AG09309 (cell line): ENCODE measurements at regions not wholly inside any gene's neighbourhood (a gene's known extent, or its start where the extent isn't known, plus 50 kb on each side); places are given as distances from the start of the nearest gene placed in this dataset.

ENCODE experiments used
- DNase-seq: peaks from one replicate; pipeline ENCODE4 v3.0.0-alpha.2; 2010; ENCODE audit warnings: low read depth
- H3K4me3 ChIP-seq: 2 replicates; pipeline ENCODE4 v1.5.1; 2011; ENCODE audit warnings: mild to moderate bottlenecking, low read depth, low read length, moderate library complexity; ENCODE audit not compliant: control insufficient read depth
- CTCF ChIP-seq: IDR thresholded peaks from 2 replicates; pipeline ENCODE4 v1.5.1; 2011; ENCODE audit warnings: mild to moderate bottlenecking, low read depth, low read length, inconsistent platforms; ENCODE audit not compliant: insufficient read depth, control insufficient read depth; ENCODE audit errors: missing control alignments

GRCh38 chr2:2714408-2714807 lies 383.3 kb upstream of the MYT1L start:
- no peak for DNase-seq
- no peak for TF ChIP-seq CTCF
- H3K4me3 ChIP-seq: no peak overlapping the region

GRCh38 chr2:2709431-2709770 lies 378.3 kb upstream of the MYT1L start:
- no peak for DNase-seq
- no peak for TF ChIP-seq CTCF

GRCh38 chr2:2708575-2709430 lies 377.7 kb upstream of the MYT1L start:
- no peak overlapping the region for H3K4me3 ChIP-seq
- no peak for TF ChIP-seq CTCF
- no peak for DNase-seq

More at GRCh38 chr2:2709431-2709770, 378.3 kb upstream of the MYT1L start:
- no peak overlapping the region for H3K4me3 ChIP-seq

GRCh38 chr2:2707206-2707991 lies 376.3 kb upstream of the MYT1L start:
- DNase-seq: no peak
- no peak for TF ChIP-seq CTCF
- H3K4me3 ChIP-seq: no peak overlapping the region

- no peak overlapping the region for H3K4me3 ChIP-seq
- no peak for TF ChIP-seq CTCF
- no peak for DNase-seq
Measured at GRCh38 chr2:2706306-2706705, 375.2 kb upstream of the MYT1L start.

DNA sequence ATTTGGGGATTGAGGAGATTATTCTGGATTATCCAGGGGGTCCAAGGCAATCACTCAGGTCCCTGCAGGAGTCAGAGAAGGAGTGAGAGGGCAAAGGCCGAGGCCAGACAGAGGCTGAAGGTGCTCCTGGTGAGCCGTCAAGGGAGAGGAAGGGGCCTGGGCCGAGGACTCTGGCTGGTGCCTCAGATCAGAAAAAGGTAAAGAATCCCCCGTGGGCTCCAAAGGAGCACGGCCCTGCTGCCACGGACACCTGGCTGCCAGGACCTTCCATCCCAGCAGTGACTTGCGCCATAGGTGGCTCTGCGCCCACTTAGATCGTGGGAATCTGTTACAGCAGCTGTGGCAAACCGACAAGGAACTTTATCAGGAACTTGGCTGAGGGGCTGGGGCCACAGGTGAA lies 374.8 kb upstream of the MYT1L start:
- no peak for TF ChIP-seq CTCF
- no peak for DNase-seq
- H3K4me3 ChIP-seq: no peak overlapping the region
